HPDE6-E6E7 (cell line): ENCODE measurements at regions not wholly inside any gene's neighbourhood (a gene's known extent, or its start where the extent isn't known, plus 50 kb on each side); places are given as distances from the start of the nearest gene placed in this dataset.
"Not testable (repeated sequence)": the region's sequence is repeated elsewhere in the genome, so short reads cannot be mapped to it uniquely, and the experiment has no call there.

Experiments used
- DNase-seq: peaks from one replicate; pipeline ENCODE4 v3.0.0; 2011; ENCODE audit warnings: missing footprints; ENCODE audit errors: extremely low spot score

DNA sequence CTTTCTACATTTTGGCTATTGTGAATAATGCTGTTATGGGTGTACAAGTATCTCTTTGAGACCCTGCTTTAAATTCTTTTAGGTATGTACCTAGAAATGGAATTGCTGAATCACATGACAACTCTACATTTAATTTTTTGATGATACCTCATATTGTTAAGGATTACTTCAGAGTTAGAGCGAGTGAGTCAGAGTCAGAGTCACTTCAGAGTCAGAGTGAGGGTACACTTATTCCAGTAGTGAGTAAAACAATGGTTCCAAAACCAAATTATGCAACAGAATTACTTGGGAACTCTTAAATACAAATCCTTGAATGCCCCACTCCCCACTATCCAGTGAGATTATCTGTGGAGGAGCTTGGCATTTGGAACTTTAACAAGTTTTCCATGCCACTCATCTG is 50.3 kb upstream of the SNRK start:
- DNase-seq, result no peak

DNA sequence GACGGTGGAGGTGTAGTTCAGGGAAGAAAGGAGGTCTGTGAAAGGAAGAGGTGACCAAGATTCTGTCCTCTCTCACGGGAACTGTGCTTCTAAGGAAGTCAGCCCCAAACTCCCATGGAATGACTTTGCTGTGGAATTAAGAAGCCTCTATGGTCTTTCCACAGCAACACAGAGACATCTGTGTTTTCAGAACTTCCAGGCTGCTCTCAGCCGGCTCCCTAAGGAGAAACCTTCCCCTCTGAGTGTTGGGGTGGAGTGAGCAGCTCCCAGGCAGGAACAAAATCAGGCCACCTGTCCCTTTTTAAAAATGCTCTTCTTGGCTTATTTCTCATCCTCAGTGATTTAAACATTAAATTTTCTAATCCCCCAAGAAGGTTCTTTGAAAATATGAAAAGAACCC is 53.3 kb upstream of the SNRK start:
- DNase-seq, result no peak

DNA sequence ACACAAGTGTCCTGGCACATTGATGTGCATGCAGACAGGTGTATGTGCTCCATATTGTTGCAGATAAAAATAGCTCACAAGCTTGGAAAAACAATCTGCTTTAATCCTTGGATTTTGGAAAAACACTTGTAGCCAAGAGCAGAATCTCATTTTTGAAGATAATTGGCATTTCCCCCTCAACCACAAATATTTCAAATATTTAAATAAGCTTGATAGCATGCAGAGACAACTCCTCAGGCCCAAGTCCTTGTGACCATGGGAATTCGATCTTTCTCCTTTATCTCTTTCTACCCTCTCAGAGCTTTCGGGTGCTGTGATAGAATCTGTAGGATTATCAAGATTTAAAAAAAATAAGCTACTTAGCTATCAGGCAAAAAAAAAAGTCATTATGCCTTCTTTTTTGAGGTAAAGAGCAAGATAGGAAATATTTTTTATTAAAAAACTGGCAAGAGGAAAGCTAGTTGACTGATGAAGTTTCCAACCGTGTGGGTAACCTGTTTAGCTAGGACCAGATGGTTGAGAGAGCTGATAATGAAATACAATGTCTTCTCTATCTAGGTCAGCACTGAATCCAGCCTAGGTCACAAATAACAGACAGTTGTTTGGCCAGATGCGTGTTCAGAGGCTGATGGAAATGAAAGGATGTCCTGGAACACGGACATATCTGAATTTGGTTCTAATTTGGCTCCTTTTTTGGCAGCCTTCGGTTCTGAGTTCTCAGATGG is 54.9 kb upstream of the SNRK start:
- no peak for DNase-seq

DNA sequence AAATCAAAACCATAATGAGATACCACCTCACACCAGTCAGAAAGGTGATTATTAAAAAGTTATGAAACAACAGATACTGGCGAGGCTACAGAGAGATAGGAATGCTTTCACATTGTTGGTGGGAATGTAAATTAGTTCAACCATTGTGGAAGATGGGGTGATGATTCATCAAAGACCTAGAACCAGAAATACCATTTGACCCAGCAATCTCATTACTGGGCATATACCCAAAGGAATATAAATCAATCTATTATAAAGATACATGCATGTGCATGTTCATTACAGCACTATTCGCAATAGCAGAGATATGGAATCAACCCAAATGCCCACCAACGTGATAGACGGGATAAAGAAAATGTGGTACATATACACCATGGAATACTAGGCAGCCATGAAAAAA is 56.5 kb upstream of the SNRK start:
- not testable (repeated sequence) for DNase-seq

DNA sequence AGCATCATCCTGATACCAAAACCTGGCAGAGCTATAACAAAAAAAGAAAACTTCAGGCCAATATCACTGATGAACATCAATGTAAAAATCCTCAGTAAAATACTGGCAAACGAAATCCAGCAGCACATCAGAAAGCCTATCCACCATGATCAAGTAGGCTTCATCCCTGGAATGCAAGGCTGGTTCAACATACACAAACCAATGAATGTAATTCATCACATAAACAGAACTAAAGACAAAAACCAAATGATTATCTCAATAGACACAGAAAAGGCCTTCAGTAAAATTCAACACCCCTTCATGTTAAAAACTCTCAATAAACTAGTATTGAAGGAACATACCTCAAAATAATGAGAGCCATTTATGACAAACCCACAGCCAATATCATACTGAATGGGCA is 58.7 kb upstream of the SNRK start:
- not testable (repeated sequence) for DNase-seq

DNA sequence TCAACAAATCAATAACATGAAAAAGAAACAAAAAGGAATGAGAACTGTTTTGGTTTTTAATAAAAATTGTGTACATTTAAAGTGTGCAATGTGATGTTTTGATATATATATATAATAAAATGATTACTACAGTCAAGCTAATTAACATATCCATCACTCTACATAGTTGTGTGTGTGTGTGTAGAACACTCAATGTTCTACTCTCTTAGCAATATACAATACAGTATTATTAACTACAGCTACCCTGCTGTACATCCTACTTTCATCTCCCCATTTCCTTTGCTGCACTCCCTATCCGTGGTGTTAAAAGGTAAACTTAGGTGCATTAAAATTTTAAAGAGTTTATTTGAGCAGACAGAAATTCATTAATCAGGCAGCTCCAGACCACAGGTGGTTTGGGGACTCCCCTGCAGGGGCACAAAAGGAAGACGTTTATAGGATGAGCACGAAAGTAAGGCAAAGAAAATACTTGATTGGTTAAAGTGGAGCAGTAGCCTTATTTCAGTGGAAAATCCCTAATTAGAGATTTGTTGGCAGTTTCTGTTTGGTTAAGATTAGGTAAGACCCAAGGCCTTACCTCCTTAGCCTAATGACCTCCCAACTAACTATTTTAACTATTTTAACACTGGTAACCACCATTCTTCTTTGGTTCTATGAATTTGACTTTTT is 61.8 kb upstream of the SNRK start:
- DNase-seq, result no peak

DNA sequence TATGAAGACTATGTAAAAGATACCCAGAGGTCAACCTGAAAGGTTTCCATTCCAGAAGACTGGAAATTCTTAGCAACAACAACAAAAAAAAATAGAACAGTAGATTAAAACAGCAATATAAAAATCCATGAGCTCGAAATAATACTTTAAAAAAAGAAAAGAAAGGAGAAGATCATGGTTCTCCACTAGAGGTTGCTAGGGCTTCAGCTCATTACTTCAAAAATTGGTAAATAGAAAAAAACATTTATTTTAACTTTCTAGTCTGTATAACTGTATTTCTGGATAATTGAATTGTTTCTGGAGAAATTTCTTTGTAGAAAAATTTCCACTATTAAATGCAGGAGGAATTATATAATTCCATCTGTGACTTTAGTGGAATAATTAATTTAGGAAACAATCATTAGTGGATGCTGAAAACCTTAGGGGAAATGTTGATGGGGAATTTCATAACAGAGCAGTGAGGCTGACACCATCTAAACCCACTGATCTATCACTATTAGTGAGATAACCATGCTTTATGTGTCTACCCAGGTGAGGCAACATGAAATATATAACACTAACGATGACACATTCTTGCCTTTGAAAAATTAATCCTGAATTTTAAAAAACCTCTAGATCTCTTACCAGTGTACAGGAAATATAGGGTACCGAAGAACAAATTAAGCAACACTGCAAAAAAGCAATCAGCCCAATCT is 62.5 kb upstream of the SNRK start:
- no peak for DNase-seq

DNA sequence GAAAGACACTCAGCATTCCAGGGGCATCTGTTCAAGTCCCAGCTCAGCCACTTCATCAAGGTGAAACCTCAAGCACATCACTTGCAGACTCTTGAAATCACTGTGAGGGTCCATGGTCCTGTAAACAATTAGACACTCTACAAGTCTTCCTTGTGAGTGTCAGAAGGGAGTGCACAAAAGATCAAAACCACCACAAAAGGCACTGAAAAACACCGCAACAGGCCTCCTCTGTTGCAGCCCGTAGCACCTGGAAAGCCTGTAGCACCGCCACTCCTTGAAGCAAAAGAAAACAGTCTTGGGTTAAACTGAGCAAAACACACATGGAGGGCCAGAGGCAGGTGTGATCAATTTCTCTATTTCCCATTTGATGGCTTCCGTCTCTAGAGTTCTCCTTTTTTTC is 63.8 kb upstream of the SNRK start:
- DNase-seq, result no peak

DNA sequence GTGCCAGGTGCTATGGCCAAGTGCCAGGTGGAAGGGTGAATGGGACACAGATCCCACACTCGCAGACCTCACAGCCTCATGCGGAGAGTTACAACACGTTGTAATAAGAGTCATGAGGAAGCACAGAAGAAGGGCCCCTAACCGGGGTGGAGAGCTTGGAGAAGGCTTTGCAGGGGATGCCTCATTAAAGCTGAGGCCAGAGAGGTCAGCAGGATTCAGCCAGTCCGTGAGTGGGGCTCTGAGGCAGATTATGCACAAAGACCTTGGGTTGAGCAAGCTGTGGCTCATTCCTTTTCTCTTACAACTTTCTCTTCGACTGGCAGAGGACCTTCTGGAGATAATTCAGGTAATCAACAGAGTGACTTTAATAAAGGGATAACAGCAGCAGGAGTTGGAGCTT is 65.3 kb upstream of the SNRK start:
- DNase-seq, result no peak

DNA sequence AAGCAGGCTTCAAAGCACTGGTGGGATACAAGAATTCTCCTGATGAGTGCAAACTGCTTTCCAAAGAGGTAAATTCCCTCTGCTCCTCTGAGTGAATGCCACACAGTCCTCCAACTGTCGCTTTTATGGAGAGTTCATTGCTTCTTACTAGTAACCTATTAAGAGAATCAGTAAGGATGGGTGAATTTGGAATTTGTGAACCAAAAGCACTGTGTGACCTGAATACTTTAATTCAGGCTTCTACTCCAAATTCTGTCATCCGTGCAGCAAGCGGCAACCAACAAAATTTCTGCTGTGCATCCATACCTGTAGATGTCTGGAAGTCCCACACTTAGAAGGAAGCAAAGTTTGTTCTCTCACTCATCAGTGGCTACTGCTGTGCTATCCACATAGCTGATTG is 66.7 kb upstream of the SNRK start:
- DNase-seq, result no peak

DNA sequence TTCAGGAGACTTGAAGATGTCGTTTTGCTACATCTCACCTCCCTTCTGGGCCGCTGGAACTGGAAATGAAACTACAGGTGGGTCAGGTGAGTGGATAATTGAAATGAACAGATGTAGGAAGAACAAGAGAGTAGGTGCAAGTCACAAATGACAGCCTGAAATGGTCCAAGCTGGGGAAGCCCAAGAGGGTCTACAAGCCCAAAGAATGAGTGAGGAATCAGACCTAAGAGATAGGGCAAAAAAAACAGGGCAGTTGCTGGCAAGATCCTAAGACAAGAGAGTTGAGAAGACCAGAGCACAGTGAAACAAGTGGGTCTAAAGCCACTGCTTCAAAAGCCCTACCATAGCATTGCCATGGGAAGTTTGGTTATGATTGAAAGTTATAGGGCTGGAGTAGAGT is 67.4 kb upstream of the SNRK start:
- no peak for DNase-seq

DNA sequence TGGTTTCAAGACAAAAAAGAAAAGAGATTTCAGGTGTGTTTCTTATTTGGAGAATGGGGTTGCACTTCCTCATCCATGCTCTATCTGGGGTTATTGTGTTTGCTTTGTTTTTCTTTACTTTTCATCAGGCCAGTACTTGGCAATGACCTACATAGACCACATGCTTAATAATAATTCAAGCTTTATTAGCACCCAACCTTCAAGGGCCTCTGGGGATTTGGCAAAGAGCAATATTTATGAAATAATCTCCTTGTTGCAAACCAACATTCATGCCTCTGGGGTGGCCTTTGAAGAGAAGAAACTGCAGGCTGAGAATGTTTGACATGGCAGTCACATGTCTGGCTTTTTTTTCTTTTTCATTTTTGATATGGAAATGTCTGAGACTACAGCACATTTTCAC is 68.2 kb upstream of the SNRK start:
- no peak for DNase-seq

DNA sequence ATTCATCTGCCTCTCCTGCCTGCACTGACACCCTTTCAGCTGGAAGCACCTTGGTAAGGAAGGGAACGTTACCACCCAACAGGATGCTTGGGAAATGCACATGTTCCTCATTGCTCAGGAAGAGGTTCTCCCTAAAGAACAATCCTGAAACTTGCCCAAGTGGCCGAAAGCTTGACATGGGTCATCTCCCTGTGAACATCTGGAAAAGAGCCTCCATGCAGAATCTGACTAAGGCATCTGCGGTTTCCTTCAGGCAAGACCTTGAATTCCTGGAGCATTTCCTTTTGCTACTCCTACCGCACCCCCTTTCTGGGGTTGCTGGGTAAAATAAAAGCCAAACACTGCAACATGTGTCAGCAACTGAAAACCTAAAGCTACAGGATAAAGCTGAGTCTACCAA is 68.7 kb upstream of the SNRK start:
- no peak for DNase-seq

DNA sequence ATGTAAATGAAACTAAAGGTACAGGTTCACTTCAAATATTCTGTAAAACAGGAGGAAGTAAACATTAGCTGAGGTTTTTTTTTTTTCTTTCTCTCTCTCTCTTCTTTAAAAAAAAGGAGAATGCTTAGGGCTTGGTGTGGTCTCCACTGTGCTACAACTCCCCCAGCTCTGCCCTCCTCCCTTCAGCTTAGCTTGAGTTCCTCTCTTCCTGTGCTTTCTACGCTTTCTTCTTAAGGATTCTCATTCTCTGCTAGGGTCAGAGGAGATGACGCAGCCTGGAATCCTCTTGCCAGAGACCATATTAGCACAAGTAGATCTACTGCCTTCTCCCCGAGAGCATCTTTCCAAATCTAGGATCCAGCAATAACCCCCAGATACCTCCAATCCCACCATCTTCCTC is 69.1 kb upstream of the SNRK start:
- no peak for DNase-seq

DNA sequence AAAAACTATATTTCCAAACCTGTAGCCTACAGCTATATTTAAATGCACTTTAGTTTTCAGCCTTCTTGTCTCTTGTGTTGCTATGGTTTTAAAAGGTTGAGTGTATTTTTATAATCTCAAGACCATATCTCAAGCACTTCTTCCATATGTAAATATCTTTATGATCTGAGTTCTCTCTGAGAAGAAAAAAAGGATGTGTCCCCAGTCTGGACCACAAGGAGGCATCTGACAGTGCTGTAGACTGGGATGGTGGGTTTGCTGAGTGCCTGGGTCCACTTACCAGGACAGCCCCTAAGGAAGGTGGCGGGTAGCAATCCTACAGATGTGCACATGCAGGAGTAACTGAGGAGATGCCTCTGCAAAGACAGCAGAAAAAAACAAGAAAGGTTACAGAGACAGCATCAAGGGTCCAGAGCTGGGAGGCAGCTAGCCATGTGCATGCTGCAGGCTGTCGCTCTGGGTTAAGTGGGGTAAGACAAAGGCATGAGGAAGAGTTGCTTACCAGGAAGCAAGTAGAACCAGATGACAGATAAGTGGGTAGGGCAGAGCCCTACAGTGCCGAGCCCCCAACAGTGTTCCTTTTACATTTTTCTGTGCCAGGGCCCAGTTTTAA is 70.6 kb upstream of the SNRK start:
- no peak for DNase-seq

DNA sequence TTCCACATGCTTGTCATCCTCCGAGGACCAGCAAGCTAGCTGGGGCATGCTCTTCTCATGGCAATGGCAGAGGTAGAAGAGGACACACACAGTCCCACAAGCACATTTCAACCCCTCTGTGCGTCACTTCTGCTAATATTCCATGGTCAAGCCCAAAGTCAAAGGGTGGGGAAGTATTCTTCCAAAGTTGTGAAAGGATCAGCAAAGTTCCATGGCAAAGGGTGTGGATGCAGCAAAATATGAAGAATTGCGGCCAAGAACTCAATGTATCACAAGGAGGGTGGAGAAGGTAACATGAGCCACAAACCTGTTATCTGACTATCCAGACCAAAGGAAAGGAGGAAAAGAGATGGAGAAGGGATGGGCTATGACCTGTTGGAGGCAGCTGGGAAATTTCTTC is 71.2 kb upstream of the SNRK start:
- no peak for DNase-seq

DNA sequence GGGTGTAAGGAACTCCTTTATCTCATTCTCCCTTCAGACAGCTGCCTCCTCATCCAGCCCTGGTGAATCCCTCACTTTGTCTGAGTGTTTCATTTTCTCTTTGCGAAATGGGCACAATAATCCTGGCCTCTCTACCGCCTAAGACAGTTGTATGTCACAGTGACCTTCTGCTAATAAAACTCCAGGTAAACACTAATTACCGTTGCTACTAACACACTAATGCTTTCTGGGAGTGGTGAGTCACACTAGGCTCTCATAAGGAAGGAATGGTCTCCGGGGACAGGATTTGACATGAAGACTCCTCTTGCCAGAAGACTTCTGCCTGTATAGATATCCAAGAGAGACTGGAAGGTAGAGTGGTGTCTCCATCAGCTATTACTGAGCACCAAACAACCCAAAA is 71.7 kb upstream of the SNRK start:
- peak; percentile 29 for DNase-seq

DNA sequence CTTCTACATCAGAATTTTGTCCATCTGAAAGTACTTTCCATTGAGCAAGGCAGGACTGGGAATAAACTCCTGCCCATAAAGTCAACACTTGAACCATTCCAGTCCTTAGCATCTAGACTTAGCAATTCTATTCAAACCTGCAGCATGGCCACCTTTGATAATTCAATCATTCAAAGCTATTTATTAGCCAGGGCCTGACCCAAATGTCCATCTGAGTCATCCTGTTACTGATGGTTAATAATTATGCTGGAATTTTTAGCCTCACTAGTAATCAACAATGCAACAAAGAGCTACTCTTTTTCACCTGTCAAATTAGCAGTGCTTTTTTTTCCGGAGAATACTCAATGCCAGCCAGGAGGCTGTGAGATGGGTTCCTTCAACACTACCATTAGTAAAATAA is 72.7 kb upstream of the SNRK start:
- DNase-seq, result no peak

DNA sequence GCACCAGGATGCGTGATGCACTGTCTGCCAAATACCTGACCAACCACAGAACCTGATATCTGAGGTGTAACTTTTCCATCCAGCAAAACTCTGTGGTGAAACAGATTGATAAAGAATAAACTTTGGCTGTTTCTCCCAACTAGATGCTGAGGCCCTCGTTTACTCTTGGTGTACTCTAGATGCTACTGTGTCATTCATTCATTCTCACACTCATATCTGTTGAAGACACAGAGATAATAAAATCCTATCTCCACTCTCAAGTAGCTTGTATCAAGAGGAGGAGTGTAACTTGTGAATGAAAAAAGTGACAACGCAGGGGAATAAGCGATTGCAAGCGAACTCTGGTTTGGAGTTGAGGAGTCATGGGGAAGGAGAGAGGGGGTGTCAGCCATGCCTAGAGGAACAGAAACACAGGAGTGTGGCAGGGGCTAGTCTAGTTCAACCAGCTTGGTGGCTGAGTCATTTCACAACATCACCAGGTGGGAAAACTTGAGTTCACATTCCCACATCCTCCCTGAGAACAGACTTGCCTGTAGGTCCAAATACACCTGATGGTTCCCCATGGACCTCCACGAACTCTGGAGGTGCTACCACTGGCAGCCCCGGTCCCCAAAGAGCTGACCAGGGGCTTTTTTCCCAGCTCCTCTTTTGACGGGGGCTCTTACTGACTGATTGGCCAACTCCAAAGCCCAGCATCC is 73.3 kb upstream of the SNRK start:
- DNase-seq, result peak; percentile 8

DNA sequence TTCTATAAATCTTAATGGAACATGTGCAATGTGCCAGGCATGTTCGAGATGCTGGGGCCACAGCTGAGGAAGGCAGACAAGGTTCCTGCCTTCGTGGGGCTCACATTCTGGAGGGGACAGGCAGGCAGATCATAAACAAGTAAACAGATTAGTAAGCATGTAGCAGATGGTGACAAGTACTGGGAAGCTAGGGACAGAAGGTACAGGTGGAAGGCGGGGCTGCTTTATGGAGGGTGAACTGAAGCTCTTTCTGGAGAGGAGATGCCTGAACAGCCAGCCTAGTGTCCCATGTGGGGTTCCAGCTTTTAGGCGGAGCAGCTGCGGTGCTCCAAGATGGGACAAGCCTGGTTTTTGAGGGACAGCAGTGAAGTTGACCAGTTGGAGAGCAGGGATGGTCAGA is 74.7 kb upstream of the SNRK start:
- no peak for DNase-seq

DNA sequence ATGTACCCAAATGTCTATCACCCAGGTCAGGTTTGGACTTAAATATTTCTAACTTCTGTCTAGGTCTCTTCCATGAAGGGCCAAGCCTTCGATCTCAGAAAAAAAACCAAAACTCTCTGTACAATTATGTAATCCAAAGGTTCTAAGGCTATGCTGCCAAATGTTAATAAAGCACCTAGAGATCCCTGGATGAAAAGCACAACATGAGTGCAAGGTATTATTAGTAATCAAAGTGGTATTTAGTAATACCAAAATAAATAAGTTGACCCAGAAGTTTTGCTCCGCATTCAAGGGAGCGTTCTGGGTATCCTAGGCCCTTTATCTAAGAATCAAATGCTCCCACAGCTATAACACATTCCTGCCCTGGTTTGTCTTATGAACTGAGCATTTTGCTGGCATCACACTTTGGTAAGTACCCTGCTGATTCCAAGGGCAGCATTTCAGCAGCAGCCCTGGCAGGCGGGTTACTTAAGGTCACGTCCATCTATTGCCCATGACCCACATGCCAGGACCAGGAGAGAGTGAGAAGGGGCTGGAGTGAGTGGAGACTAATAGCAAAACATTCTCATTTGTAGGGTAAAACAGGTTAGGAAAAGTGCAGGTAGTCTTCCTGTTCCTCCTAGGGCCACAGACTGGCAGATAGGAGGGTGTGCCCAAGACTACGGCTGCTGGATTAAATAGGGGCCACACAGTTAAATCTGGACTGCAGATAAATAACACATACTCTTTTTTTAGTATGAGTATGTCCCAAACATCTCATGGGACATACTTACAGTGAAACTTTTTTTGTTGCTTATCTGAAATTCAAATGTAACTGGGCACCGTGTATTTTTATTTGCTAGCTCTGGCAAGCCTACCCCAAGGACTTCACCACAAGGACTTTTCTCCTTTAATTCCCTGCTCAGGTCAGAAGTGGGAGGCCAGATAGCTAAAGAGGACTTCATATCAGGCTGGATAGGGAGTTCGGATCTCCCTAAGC is 76.0 kb upstream of the SNRK start:
- DNase-seq, result no peak
